H1 (cell line): ENCODE measurements at regions not wholly inside any gene's neighbourhood (a gene's known extent, or its start where the extent isn't known, plus 50 kb on each side); places are given as distances from the start of the nearest gene placed in this dataset.

Experiments used
- CTCF ChIA-PET: fragments of 300-600 bp; sonication (Branson Sonifier 250); formaldehyde crosslinking; loops from one replicate; lab custom pipeline; 2021; ENCODE audit not compliant: partially characterized antibody; lab: Charles Lee
- POLR2A ChIA-PET: fragments of 300-600 bp; sonication (Branson Sonifier 250); formaldehyde crosslinking; loops from one replicate; lab custom pipeline; 2021; ENCODE audit warnings: inconsistent platforms; ENCODE audit not compliant: partially characterized antibody; lab: Charles Lee
- DNase-seq, 2 experiments: peaks; one replicate each; pipeline versions ENCODE4 v3.0.0 to v3.0.0-alpha.2; 2010 to 2022; ENCODE audit warnings: low spot score in 2 of 2, low read depth in 1 of 2, mixed read lengths in 1 of 2
- FAIRE-seq: peaks from 2 replicates; lab custom pipeline; 2011; peaks lifted over from hg19 to GRCh38; lab: Jason Lieb, UNC
- H2AFZ ChIP-seq: 2 replicates; pipeline ENCODE4 v1.8.1; 2012; ENCODE audit warnings: low read length, inconsistent platforms
- H2AK5ac ChIP-seq: 2 replicates; pipeline ENCODE4 v1.6.1; 2013; ENCODE audit warnings: low read depth, low read length
- H2BK120ac ChIP-seq: replicated peaks from 2 replicates; pipeline ENCODE3; 2013; ENCODE audit warnings: low read depth, low read length, inconsistent platforms
- H2BK12ac ChIP-seq: 2 replicates; pipeline ENCODE4 v1.6.1; 2013; ENCODE audit warnings: low read depth, low read length
- H2BK15ac ChIP-seq: 2 replicates; pipeline ENCODE4 v1.6.1; 2013; ENCODE audit warnings: low read length
- H2BK20ac ChIP-seq: 2 replicates; pipeline ENCODE4 v1.6.1; 2013; ENCODE audit warnings: low read length
- H2BK5ac ChIP-seq: 2 replicates; pipeline ENCODE4 v1.6.1; 2013; ENCODE audit warnings: low read depth, low read length
- H3K14ac ChIP-seq: 2 replicates; pipeline ENCODE4 v1.6.1; 2013; ENCODE audit warnings: inconsistent platforms; ENCODE audit not compliant: insufficient read length
- H3K18ac ChIP-seq: 2 replicates; pipeline ENCODE4 v1.6.1; 2013; ENCODE audit warnings: low read length; ENCODE audit errors: extremely low read depth
- H3K23ac ChIP-seq: 2 replicates; pipeline ENCODE4 v1.6.1; 2013; ENCODE audit warnings: inconsistent platforms; ENCODE audit not compliant: insufficient read length
- H3K23me2 ChIP-seq: 2 replicates; pipeline ENCODE4 v1.6.1; 2013; ENCODE audit warnings: low read depth, low read length
- H3K27ac ChIP-seq: 2 replicates; pipeline ENCODE4 v1.6.1; 2011; ENCODE audit warnings: low read depth, low read length, inconsistent platforms
- H3K27me3 ChIP-seq, 4 experiments: replicated peaks in 1 of 4; 1 replicate in 1 of 4; 2 replicates in 3 of 4; pipeline versions ENCODE4 v1.6.1 to v1.8.1; 2011 to 2013; ENCODE audit warnings: low read length in 3 of 4, mild to moderate bottlenecking in 3 of 4, inconsistent platforms in 2 of 4, mixed read lengths in 2 of 4, moderate library complexity in 1 of 4; ENCODE audit not compliant: control insufficient read depth in 3 of 4, insufficient read depth in 3 of 4; ENCODE audit errors: extremely low read depth in 1 of 4
- H3K36me3 ChIP-seq, 4 experiments: 2 replicates each; pipeline versions ENCODE4 v1.6.1 to v1.8.1; 2011 to 2013; ENCODE audit warnings: mild to moderate bottlenecking in 4 of 4, low read length in 3 of 4, moderate library complexity in 2 of 4, control low read depth in 1 of 4, inconsistent platforms in 1 of 4; ENCODE audit not compliant: insufficient read depth in 4 of 4, control insufficient read depth in 2 of 4
- H3K4ac ChIP-seq: replicated peaks from 2 replicates; pipeline ENCODE3; 2013; ENCODE audit warnings: low read length, low read depth, mixed read lengths, inconsistent platforms; ENCODE audit not compliant: insufficient read length
- H3K4me1 ChIP-seq, 4 experiments: replicated peaks in 1 of 4; 1 replicate in 1 of 4; 2 replicates in 3 of 4; pipeline versions ENCODE4 v1.6.1 to v1.8.1; 2011 to 2013; ENCODE audit warnings: low read length in 3 of 4, inconsistent platforms in 2 of 4, mixed read lengths in 1 of 4; ENCODE audit not compliant: insufficient read depth in 4 of 4, control insufficient read depth in 3 of 4
- H3K4me2 ChIP-seq, 2 experiments: 2 replicates each; pipeline versions ENCODE4 v1.6.1 to v1.8.1; 2011 to 2013; ENCODE audit warnings: low read depth in 2 of 2, low read length in 2 of 2, control low read depth in 1 of 2, inconsistent platforms in 1 of 2, mild to moderate bottlenecking in 1 of 2; ENCODE audit not compliant: insufficient read depth in 1 of 2
- H3K4me3 ChIP-seq, 4 experiments: fragments of 200-600, 300-600 bp in 1 of 4; sonication (generic), shearing (Covaris generic), sonication (Bioruptor Twin) in 1 of 4; 2 replicates each; pipeline versions ENCODE4 v1.5.1 to v1.8.1; 2011 to 2016; ENCODE audit warnings: low read length in 4 of 4, low read depth in 3 of 4, control low read depth in 2 of 4, inconsistent platforms in 2 of 4, mild to moderate bottlenecking in 2 of 4, mixed read lengths in 1 of 4, moderate library complexity in 1 of 4; ENCODE audit not compliant: insufficient read depth in 2 of 4; ENCODE audit errors: extremely low read depth in 1 of 4
- H3K56ac ChIP-seq: replicated peaks from 2 replicates; pipeline ENCODE3; 2013; ENCODE audit warnings: low read depth, mild to moderate bottlenecking, mixed read lengths, low read length, inconsistent platforms; ENCODE audit not compliant: insufficient read length
- H3K79me1 ChIP-seq: 2 replicates; pipeline ENCODE4 v1.6.1; 2013; ENCODE audit warnings: low read depth, low read length, control low read depth
- H3K79me2 ChIP-seq, 2 experiments: 2 replicates each; pipeline versions ENCODE4 v1.6.1 to v1.8.1; 2012 to 2013; ENCODE audit warnings: low read length in 2 of 2, mild to moderate bottlenecking in 2 of 2, inconsistent platforms in 1 of 2; ENCODE audit not compliant: insufficient read depth in 2 of 2, control insufficient read depth in 1 of 2
- H3K9ac ChIP-seq, 4 experiments: replicated peaks in 1 of 4; 1 replicate in 1 of 4; 2 replicates in 3 of 4; pipeline versions ENCODE4 v1.6.1 to v1.8.1; 2011 to 2013; ENCODE audit warnings: low read depth in 3 of 4, low read length in 3 of 4, control low read depth in 2 of 4, mild to moderate bottlenecking in 2 of 4, moderate library complexity in 2 of 4, inconsistent platforms in 1 of 4; ENCODE audit errors: extremely low read depth in 1 of 4
- H3K9me3 ChIP-seq, 2 experiments: 2 replicates each; pipeline versions ENCODE4 v1.6.1 to v1.8.1; 2012 to 2013; ENCODE audit warnings: mild to moderate bottlenecking in 2 of 2, moderate library complexity in 2 of 2, control low read depth in 1 of 2, inconsistent platforms in 1 of 2, low read depth in 1 of 2, low read length in 1 of 2, mixed read lengths in 1 of 2; ENCODE audit not compliant: insufficient read depth in 2 of 2
- H4K20me1 ChIP-seq, 2 experiments: replicated peaks in 1 of 2; 2 replicates each; pipeline versions ENCODE3 to v1.8.1; 2011 to 2013; ENCODE audit warnings: inconsistent platforms in 2 of 2, low read length in 2 of 2, mild to moderate bottlenecking in 1 of 2; ENCODE audit not compliant: insufficient read depth in 2 of 2, control insufficient read depth in 1 of 2
- H4K5ac ChIP-seq: 2 replicates; pipeline ENCODE4 v1.6.1; 2013; ENCODE audit warnings: low read length, low read depth, mixed read lengths, inconsistent platforms; ENCODE audit not compliant: insufficient read length
- H4K8ac ChIP-seq: 2 replicates; pipeline ENCODE4 v1.8.0; 2013; ENCODE audit warnings: mild to moderate bottlenecking, moderate library complexity, low read length, inconsistent platforms; ENCODE audit not compliant: insufficient read depth; ENCODE audit errors: extremely low read depth
- H4K91ac ChIP-seq: replicated peaks from 2 replicates; pipeline ENCODE3; 2013; ENCODE audit warnings: low read length, mixed read lengths, inconsistent platforms; ENCODE audit not compliant: insufficient read length
- CHD1 ChIP-seq: IDR thresholded peaks from 2 replicates; pipeline ENCODE4 v1.6.1; 2012; ENCODE audit warnings: low read depth, low read length, improper control_type of control experiment
- WGBS, 2 experiments: shearing (Covaris generic) in 1 of 2; methylation state at CpG; one replicate each; pipeline versions ENCODE4 v1.1.6 to v1.1.7; 2013 to 2015; ENCODE audit warnings: low lambda C conversion rate in 2 of 2, mixed read lengths in 2 of 2, inconsistent platforms in 1 of 2, low coverage in 1 of 2, missing lambda C conversion rate in 1 of 2; ENCODE audit not compliant: insufficient replicate concordance in 2 of 2, insufficient coverage in 1 of 2, insufficient read length in 1 of 2; ENCODE audit errors: extremely low coverage in 1 of 2, missing lambda C conversion rate in 1 of 2; 5-methylcytosine and 5-hydroxymethylcytosine counted together

GRCh38 chr18:10249801-10250200 is 204.6 kb upstream of the APCDD1 start:
- TF ChIP-seq CHD1 = no peak
- ChIA-PET POLR2A (no interaction called here), CTCF (interaction anchor here (0.9 to 1.9 kb wide), 5 partner anchors 12 to 268 kb away, joined by 3 to 5 read pairs (median 3); no protein-coding TSS in a partner anchor)
- H2BK20ac ChIP-seq = no peak overlapping the region
- H3K4me1 ChIP-seq = no peaks in the 10 kb centered on the region
- H4K91ac ChIP-seq = no peak overlapping the region
- no peak overlapping the region for H2AK5ac ChIP-seq
- no peak overlapping the region for H3K23ac ChIP-seq
- H3K79me2 ChIP-seq = no peaks in the 10 kb centered on the region
- H3K36me3 ChIP-seq = no peaks in the 10 kb centered on the region
- no peak overlapping the region for H2BK120ac ChIP-seq
- no peak for DNase-seq
- no peak overlapping the region for H3K18ac ChIP-seq
- no peak overlapping the region for H3K9ac ChIP-seq
- H4K20me1 ChIP-seq = no peaks in the 10 kb centered on the region
- no peaks in the 10 kb centered on the region for H3K9me3 ChIP-seq
- FAIRE-seq = no peak
- H3K56ac ChIP-seq = no peak overlapping the region
- no peak overlapping the region for H3K4me3 ChIP-seq
- no peak overlapping the region for H2BK5ac ChIP-seq
- no peak overlapping the region for H3K14ac ChIP-seq
- no peaks in the 10 kb centered on the region for H3K23me2 ChIP-seq
- no peak overlapping the region for H2AFZ ChIP-seq
- no peak overlapping the region for H3K27ac ChIP-seq
- H2BK15ac ChIP-seq = no peak overlapping the region
- no peak overlapping the region for H4K5ac ChIP-seq
- H3K4ac ChIP-seq = no peak overlapping the region
- no peak overlapping the region for H4K8ac ChIP-seq
- H3K27me3 ChIP-seq = no peaks in the 10 kb centered on the region
- 100% methylated on average over 1 of the region's 1 CpG; no CpG with 5 or more reads in 1 of the 2 experiments for WGBS, 2 experiments
- no peak overlapping the region for H2BK12ac ChIP-seq
- H3K79me1 ChIP-seq = no peaks in the 10 kb centered on the region
- no peak overlapping the region for H3K4me2 ChIP-seq
